MM.1S (cell line): ENCODE measurements at regions not wholly inside any gene's neighbourhood (a gene's known extent, or its start where the extent isn't known, plus 50 kb on each side); places are given as distances from the start of the nearest gene placed in this dataset.

Experiments
- DNase-seq: peaks from one replicate; pipeline ENCODE4 v3.0.0-alpha.2; 2015
- H2AFZ ChIP-seq: fragments of 300-600 bp; sonication (generic); 2 replicates; pipeline ENCODE4 v1.6.0; 2016; ENCODE audit warnings: antibody characterized with exemption, low read length
- H3F3A ChIP-seq: fragments of 300-600 bp; sonication (generic); 2 replicates; pipeline ENCODE4 v1.6.1; 2016; ENCODE audit warnings: mild to moderate bottlenecking, antibody characterized with exemption, low read length, moderate library complexity, mixed read lengths; ENCODE audit not compliant: insufficient read depth
- H3K27ac ChIP-seq: fragments of 300-600 bp; sonication (generic); 2 replicates; pipeline ENCODE4 v1.5.1; 2016; ENCODE audit warnings: mild to moderate bottlenecking, low read length
- H3K27me3 ChIP-seq: fragments of 300-600 bp; sonication (generic); replicated peaks from 2 replicates; pipeline ENCODE4 v1.6.0; 2016; ENCODE audit warnings: low read length; ENCODE audit not compliant: insufficient read depth
- H3K36me3 ChIP-seq: fragments of 300-600 bp; sonication (generic); replicated peaks from 2 replicates; pipeline ENCODE4 v1.6.1; 2016; ENCODE audit warnings: mild to moderate bottlenecking, low read length, mixed read lengths; ENCODE audit not compliant: insufficient read depth
- H3K4me1 ChIP-seq: fragments of 300-600 bp; sonication (generic); 2 replicates; pipeline ENCODE4 v1.6.1; 2016; ENCODE audit warnings: low read length, mixed read lengths
- H3K4me2 ChIP-seq: fragments of 300-600 bp; sonication (generic); 2 replicates; pipeline ENCODE4 v1.6.0; 2016; ENCODE audit warnings: low read depth, low read length
- H3K4me3 ChIP-seq: fragments of 300-600 bp; sonication (generic); 2 replicates; pipeline ENCODE4 v1.5.1; 2016; ENCODE audit warnings: low read length, mixed read lengths
- H3K79me2 ChIP-seq: fragments of 300-600 bp; sonication (generic); 2 replicates; pipeline ENCODE4 v1.6.1; 2016; ENCODE audit warnings: mixed run types, low read length, mixed read lengths
- H3K9ac ChIP-seq: fragments of 300-600 bp; sonication (generic); 2 replicates; pipeline ENCODE4 v1.6.1; 2016; ENCODE audit warnings: low read length, mixed read lengths
- H3K9me2 ChIP-seq: fragments of 300-600 bp; sonication (generic); replicated peaks from 2 replicates; pipeline ENCODE4 v1.6.1; 2016; ENCODE audit warnings: mild to moderate bottlenecking, low read length, mixed read lengths; ENCODE audit not compliant: insufficient read depth
- H3K9me3 ChIP-seq: fragments of 300-600 bp; sonication (generic); replicated peaks from 2 replicates; pipeline ENCODE4 v1.6.1; 2016; ENCODE audit warnings: mild to moderate bottlenecking, low read length, mixed read lengths; ENCODE audit not compliant: insufficient read depth
- H4K20me1 ChIP-seq: fragments of 300-600 bp; sonication (generic); 2 replicates; pipeline ENCODE4 v1.6.1; 2016; ENCODE audit warnings: mild to moderate bottlenecking, low read length, moderate library complexity, mixed read lengths; ENCODE audit not compliant: insufficient read depth
- EZH2 ChIP-seq: fragments of 300-600 bp; sonication (generic); optimal IDR thresholded peaks from 2 replicates; pipeline ENCODE3; 2017; ENCODE audit warnings: low read depth, mild to moderate bottlenecking, antibody characterized with exemption, low read length, mixed read lengths
- EZH2phosphoT487 ChIP-seq: fragments of 300-600 bp; sonication (generic); IDR thresholded peaks from 2 replicates; pipeline ENCODE4 v1.6.1; 2018; ENCODE audit warnings: antibody characterized with exemption, low read length
- TF ChIP-seq, protein P1 (sequence below): fragments of 300-600 bp; sonication (generic); IDR thresholded peaks from 2 replicates; pipeline ENCODE4 v1.5.1; 2016; ENCODE audit warnings: antibody characterized with exemption, low read length, mixed read lengths

- no peaks in the 10 kb centered on the region for H3K36me3 ChIP-seq
- H3K9me3 ChIP-seq, result no peaks in the 10 kb centered on the region
- no peaks in the 10 kb centered on the region for H3K4me1 ChIP-seq
- H3K9me2 ChIP-seq, result no peaks in the 10 kb centered on the region
- H3K27ac ChIP-seq, result no peak overlapping the region
- H3K79me2 ChIP-seq, result no peaks in the 10 kb centered on the region
- H3K4me2 ChIP-seq, result no peak overlapping the region
- no peak for DNase-seq
- TF ChIP-seq EZH2phosphoT487 (no peak), EZH2 (no peak)
- TF ChIP-seq, protein P1, sequence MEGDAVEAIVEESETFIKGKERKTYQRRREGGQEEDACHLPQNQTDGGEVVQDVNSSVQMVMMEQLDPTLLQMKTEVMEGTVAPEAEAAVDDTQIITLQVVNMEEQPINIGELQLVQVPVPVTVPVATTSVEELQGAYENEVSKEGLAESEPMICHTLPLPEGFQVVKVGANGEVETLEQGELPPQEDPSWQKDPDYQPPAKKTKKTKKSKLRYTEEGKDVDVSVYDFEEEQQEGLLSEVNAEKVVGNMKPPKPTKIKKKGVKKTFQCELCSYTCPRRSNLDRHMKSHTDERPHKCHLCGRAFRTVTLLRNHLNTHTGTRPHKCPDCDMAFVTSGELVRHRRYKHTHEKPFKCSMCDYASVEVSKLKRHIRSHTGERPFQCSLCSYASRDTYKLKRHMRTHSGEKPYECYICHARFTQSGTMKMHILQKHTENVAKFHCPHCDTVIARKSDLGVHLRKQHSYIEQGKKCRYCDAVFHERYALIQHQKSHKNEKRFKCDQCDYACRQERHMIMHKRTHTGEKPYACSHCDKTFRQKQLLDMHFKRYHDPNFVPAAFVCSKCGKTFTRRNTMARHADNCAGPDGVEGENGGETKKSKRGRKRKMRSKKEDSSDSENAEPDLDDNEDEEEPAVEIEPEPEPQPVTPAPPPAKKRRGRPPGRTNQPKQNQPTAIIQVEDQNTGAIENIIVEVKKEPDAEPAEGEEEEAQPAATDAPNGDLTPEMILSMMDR, result no peak
- H3F3A ChIP-seq, result no peaks in the 10 kb centered on the region
- H2AFZ ChIP-seq, result no peak overlapping the region
- H4K20me1 ChIP-seq, result no peaks in the 10 kb centered on the region
- H3K9ac ChIP-seq, result no peak overlapping the region
- no peaks in the 10 kb centered on the region for H3K27me3 ChIP-seq
- no peak overlapping the region for H3K4me3 ChIP-seq
These were observed 137.9 kb downstream of the TM9SF2 start for GRCh38 chr13:99639126-99639525.

GRCh38 chr13:99636728-99637353 lies 135.6 kb downstream of the TM9SF2 start:
- H3K9me3 ChIP-seq, result no peaks in the 10 kb centered on the region
- H3K27ac ChIP-seq, result no peak overlapping the region
- H3K36me3 ChIP-seq, result no peaks in the 10 kb centered on the region

GRCh38 chr13:99636306-99636705 lies 135.0 kb downstream of the TM9SF2 start:
- Histone ChIP-seq H3K9me3 (no peaks in the 10 kb centered on the region), H2AFZ (no peak overlapping the region), H3K9me2 (no peaks in the 10 kb centered on the region), H3K27me3 (no peaks in the 10 kb centered on the region), H3K36me3 (no peaks in the 10 kb centered on the region), H3K4me2 (no peak overlapping the region), H4K20me1 (no peaks in the 10 kb centered on the region), H3K4me1 (no peaks in the 10 kb centered on the region), H3F3A (no peaks in the 10 kb centered on the region), H3K27ac (no peak overlapping the region), H3K9ac (no peak overlapping the region), H3K79me2 (no peaks in the 10 kb centered on the region), H3K4me3 (no peak overlapping the region)
- TF ChIP-seq EZH2, result no peak
- TF ChIP-seq, protein P1, result no peak
- TF ChIP-seq EZH2phosphoT487, result no peak
- DNase-seq, result no peak

More at GRCh38 chr13:99636728-99637353, 135.6 kb downstream of the TM9SF2 start:
- H3K4me1 ChIP-seq, result no peaks in the 10 kb centered on the region
- TF ChIP-seq, protein P1, result no peak
- TF ChIP-seq EZH2phosphoT487, result no peak
- TF ChIP-seq EZH2, result no peak
- H4K20me1 ChIP-seq, result no peaks in the 10 kb centered on the region
- H3K9ac ChIP-seq, result no peak overlapping the region
- DNase-seq, result no peak
- no peaks in the 10 kb centered on the region for H3K79me2 ChIP-seq
- H3K9me2 ChIP-seq, result no peaks in the 10 kb centered on the region
- H3F3A ChIP-seq, result no peaks in the 10 kb centered on the region
- H2AFZ ChIP-seq, result no peak overlapping the region
- no peaks in the 10 kb centered on the region for H3K27me3 ChIP-seq
- no peak overlapping the region for H3K4me2 ChIP-seq
- no peak overlapping the region for H3K4me3 ChIP-seq
